Hematopoietic multipotent progenitor cell treated with erythropoietin and hydrocortisone succinate and interleukin-3 and kit ligand, for 15 days (in vitro differentiated cells): ENCODE measurements at regions not wholly inside any gene's neighbourhood (a gene's known extent, or its start where the extent isn't known, plus 50 kb on each side); places are given as distances from the start of the nearest gene placed in this dataset.
"Not testable (repeated sequence)": the region's sequence is repeated elsewhere in the genome, so short reads cannot be mapped to it uniquely, and the experiment has no call there.

Experiments used
- DNase-seq: peaks from one replicate; pipeline ENCODE4 v3.0.0-alpha.2; 2015; ENCODE audit warnings: low spot score

- DNase-seq, result no peak
These were observed 628.4 kb upstream of the TPK1 start for GRCh38 chr7:145464287-145464686.

DNA sequence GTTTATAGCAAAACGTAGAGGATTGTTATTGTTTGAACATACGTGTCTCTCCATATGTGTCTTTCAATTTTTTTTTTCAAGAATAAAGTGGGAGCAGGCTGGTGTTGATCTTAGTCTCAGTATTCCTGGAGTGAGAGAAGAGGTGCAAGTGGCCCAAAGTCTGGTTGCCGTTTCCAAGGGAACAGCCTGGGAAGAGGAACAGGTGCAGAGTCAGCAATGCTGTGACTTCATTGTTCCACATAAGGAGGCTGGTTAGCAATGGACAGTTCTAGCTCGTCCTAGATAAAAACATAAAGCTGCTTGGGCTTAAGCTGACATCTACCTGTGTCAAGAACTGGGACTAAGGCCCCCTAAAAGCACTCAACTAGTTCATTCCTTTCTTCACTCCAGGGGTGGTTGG, 626.6 kb upstream of the TPK1 start:
- no peak for DNase-seq

DNA sequence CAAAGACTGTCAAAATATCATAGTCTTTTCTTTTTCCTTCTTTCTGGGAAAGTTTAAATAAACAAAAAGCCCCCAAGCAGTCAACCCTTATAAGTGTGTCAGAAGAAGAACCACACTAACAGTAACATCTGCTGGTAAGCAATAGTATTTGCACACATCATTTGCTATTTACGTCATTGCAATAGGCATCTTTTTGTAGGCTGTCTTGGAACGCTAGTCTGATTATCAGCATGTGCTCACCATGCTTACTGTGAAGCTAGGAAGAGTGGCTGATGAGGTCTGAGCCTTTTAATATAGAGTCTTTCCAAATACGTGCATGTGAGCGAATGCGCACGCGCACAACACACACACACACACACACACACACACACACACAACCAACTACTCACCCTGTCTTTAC, 599.0 kb upstream of the TPK1 start:
- DNase-seq, result no peak

GRCh38 chr7:145431834-145432233, 596.0 kb upstream of the TPK1 start:
- DNase-seq, result no peak

GRCh38 chr7:145418481-145418880, 582.6 kb upstream of the TPK1 start:
- DNase-seq, result not testable (repeated sequence)

- DNase-seq, result no peak
These were observed 575.2 kb upstream of the TPK1 start for GRCh38 chr7:145411066-145411465.

GRCh38 chr7:145398758-145399157, 562.9 kb upstream of the TPK1 start:
- DNase-seq, result no peak

DNA sequence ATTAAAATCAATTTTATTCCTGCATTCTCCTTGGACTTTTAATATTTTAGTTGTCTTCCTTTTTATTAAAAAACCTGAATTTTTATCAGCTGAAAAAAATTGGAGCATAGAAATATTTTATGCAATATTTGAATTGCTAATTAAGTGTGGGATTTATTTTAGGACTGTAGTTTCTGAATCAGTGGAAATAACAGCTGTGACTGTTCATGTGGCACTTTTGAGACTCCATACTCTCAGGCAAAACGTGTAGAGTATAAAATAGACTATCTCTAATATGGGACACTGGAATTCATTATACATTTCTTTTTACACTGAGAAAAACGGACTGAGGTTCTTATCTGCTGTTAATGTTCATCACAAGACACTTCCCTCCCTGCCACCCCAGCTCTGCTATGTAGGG, 558.3 kb upstream of the TPK1 start:
- DNase-seq, result no peak

- no peak for DNase-seq
These were observed 546.9 kb upstream of the TPK1 start for GRCh38 chr7:145382762-145383161.

DNA sequence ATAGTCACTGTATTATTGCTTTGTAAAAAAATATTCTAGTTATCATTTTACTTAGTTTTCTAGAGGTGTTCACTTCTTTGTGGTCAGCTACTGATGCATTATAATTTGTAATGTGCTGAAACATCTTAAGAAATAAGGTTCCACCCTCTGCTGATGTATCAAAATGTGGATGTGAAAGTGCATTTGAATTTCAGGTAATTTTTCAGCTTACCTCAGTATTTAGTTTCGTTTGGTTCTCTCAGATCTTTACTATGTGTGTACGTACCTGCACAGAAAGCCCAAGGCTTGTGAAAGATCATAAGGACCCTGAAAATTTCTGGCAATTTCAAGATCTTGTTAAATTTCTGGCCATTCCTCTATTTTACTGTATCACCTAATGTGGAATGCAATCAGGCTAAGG, 542.3 kb upstream of the TPK1 start:
- DNase-seq, result no peak

DNA sequence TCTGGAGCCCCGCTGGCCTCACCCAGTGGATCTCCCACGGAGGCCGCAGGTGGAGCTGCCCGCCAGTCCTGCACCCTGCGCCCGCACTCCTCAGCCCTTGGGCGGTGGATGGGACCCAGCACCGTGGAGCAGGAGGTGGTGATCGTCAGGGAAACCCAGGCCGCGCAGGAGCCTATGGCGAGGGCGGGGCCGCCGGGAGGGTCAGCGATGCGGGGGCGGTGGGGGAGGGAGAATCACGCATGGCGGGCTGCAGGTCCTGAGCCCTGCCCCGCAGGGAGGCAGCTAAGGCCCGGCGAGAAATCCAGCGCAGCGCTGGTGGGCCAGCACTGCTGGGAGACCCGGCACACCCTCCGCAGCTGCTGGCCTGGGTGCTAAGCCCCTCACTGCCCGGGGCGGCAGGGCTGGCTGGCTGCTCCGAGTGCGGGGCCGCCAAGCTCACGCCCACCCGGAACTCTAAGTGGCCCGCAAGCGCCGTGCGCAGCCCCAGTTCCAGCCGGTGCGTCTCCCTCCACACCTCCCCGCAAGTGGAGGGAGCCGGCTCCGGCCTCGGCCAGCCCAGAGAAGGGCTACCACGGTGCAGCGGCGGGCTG, 524.8 kb upstream of the TPK1 start:
- DNase-seq, result no peak

- no peak for DNase-seq
These were observed 514.5 kb upstream of the TPK1 start for GRCh38 chr7:145350334-145350733.

GRCh38 chr7:145349452-145349851, 513.6 kb upstream of the TPK1 start:
- DNase-seq, result not testable (repeated sequence)

GRCh38 chr7:145347271-145347670, 511.4 kb upstream of the TPK1 start:
- no peak for DNase-seq

DNA sequence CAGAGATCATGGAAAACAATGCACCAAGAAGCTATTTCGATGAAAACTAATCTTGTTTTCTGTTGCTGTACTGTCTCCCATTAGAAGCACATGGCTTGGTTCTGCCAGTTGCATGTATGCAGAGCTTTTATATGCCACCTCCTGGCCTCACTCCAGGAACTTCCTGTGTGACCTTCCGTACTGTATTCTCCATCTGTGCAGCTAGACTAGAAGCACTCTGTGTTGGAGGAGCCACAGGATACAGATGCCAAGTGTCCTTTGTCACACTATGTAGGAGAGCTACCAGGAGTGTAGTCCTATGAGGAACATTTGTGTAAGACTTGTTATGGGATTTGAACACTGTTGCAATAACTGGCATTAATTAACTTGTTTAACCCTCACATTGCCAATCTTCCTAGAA, 503.5 kb upstream of the TPK1 start:
- DNase-seq, result no peak

DNA sequence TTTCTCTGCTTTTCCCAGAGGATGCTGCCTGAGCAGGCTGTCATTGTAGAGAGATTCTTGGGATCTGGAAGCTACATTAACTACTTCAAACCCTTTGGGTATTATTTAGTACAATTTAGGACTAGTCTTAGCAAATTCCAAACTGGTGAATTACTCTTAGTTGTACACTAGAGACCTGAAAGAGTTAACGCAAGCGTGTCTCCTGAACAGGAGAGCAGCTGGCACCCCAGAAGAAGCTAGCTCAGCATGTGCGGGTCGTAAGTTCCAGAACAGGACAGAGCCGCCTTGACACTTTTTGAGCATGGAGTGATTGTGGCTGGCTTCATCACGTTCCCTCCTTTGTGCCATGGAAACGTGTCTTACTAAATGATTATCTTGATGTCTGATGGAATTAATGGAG, 495.7 kb upstream of the TPK1 start:
- no peak for DNase-seq

DNA sequence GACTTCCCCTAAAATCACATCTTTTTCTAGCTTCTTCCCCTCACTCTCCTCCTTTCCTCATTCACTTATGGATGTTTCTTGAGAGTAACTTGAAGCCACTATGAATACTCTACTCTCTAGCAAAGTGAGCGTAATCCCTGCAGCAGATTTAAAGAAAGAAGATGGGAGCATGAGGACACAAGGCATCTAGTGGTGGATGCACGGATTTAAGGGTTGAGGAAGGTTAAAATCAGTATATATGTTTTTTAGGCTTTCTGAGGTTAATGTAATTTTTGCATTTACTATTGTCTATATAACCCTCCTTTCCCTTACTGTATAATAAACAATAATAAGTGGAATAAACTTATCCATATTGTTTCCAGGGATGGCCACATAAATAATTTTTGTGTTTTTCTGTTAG, 495.2 kb upstream of the TPK1 start:
- DNase-seq, result no peak

GRCh38 chr7:145327646-145328045, 491.8 kb upstream of the TPK1 start:
- no peak for DNase-seq

DNA sequence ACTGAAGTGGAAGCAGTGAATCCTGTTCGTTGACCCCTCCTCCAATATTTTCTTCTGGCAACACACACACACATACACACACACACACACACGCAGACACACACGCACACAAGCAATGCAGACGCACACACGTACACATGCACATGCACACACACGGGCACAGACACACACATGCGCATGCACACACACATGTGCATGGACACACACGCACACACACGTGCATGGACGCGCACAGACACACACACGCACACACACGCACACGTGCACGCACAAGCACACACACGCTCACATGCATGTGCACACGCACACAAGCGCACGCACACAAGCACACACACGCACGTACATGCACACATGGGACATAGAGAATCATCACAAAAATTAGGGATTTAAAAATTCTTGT, 488.2 kb upstream of the TPK1 start:
- no peak for DNase-seq

DNA sequence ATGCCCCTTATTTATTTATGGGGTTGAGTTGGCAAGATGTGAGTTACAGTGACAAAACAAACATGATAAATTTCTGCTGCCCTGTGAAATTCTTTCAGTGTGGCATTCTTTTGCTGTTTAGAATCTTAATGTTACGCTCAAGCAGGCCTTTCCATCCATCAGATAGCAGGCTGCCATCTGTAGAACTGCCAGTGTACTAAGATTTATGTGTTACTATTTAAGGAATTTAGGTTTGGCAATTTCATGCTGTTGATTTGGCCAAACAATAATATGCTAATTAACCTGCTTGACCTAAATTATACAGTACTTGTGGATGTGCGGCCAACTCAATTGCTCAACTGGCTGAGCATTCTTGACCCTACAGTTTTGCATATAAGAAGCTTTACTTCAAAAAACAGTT, 477.7 kb upstream of the TPK1 start:
- no peak for DNase-seq

- no peak for DNase-seq
These were observed 457.9 kb upstream of the TPK1 start for GRCh38 chr7:145293754-145294153.

GRCh38 chr7:145293228-145293701, 457.4 kb upstream of the TPK1 start:
- no peak for DNase-seq

DNA sequence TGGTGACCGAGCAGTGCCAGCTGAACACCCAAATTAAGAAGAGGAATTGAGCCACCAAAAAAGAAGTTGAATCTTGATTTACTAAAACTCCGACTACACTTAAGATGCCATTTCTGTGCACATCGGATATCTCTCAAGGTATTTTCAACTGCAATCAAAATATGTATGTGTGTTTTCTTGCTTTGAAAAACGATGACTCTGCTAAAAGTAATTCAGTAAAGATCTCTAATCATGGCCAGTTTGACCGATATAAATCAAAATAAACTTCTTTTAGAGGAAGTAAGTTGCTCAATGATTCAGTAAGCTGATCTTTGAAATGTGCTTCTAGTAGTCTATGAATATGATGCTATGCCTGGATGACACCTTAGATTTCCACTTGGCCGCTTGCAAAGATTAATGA, 453.5 kb upstream of the TPK1 start:
- no peak for DNase-seq

- no peak for DNase-seq
These were observed 440.3 kb upstream of the TPK1 start for GRCh38 chr7:145276118-145276517.
